ENCODE measurements at regions not wholly inside any gene's neighbourhood (a gene's known extent, or its start where the extent isn't known, plus 50 kb on each side); places are given as distances from the start of the nearest gene placed in this dataset.

GRCh38 chr10:111455776-111456426, 379.1 kb downstream of the ADRA2A start (continued):
- TF ChIP-seq JUN (IDR thresholded peaks at IDR 0.05) (no peak), RCOR1 (IDR thresholded peaks at IDR 0.05; ENCODE audit: low read depth, low read length) (no peak), HEYL (CRISPR knock-in tag; IDR thresholded peaks at IDR 0.05) (no peak), KDM5A (IDR thresholded peaks at IDR 0.05) (no peak), TFCP2L1 (CRISPR knock-in tag; IDR thresholded peaks at IDR 0.05) (no peak)

DNA sequence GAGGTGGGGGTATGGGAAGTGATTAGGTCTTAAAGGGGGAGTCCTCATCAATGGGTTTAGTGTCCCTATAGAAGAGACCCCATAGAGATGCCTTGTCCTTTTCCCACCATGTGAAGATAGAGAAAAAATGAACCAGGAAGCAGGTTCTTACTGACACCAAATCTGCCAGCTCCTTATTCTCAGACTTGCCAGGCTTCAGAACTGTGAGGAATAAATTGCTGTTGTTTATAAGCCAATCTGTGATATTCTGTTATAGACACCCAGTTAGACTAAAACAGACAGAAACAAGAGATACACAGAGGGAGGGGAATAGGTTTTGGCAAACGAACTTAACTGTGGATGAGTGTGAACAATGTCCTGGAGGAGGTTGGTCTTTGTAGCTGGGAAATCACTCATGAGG, 381.4 kb downstream of the ADRA2A start:
- POLR2A ChIA-PET = no interaction called here
- Histone ChIP-seq H3K9me3 (no peaks in the 10 kb centered on the region), H3K4me1 (no peaks in the 10 kb centered on the region), H3K4me2 (no peak overlapping the region), H3K27ac (no peak overlapping the region), H3K4me3 (no peak overlapping the region)
- CTCF ChIA-PET = interaction anchor here (1.1 to 1.4 kb wide), 2 partner anchors 13 to 114 kb away, joined by 3 read pairs; no protein-coding TSS in a partner anchor
- DNase-seq (ENCODE audit: low read depth in 1 of 2, low spot score in 1 of 2) (no peak), ATAC-seq (no peak), FAIRE-seq (no peak)
- 0% methylated on average over 1 of the region's 1 CpG for WGBS (ENCODE audit: missing lambda C conversion rate)
- TF ChIP-seq ESRRA (IDR thresholded peaks at IDR 0.05; ENCODE audit: borderline replicate concordance, low read length) = no peak
- TF ChIP-seq JUNB (IDR thresholded peaks at IDR 0.05) = no peak
- no peak for TF ChIP-seq MYC (IDR thresholded peaks at IDR 0.05; ENCODE audit: borderline replicate concordance, low read length)
- TF ChIP-seq USF2 (IDR thresholded peaks at IDR 0.05) = no peak
- no peak for TF ChIP-seq SMC3 (IDR thresholded peaks at IDR 0.05)
- no peak for TF ChIP-seq MAZ (IDR thresholded peaks at IDR 0.05; ENCODE audit: borderline replicate concordance, low read depth, low read length)

GRCh38 chr10:111459967-111460366, 383.1 kb downstream of the ADRA2A start:
- FAIRE-seq (no peak), DNase-seq (ENCODE audit: low read depth in 1 of 2, low spot score in 1 of 2) (no peak), ATAC-seq (no peak)
- ChIA-PET CTCF (interaction anchor here (1.4 kb wide), 1 partner anchor 112 kb away, joined by 3 read pairs; no protein-coding TSS in a partner anchor), POLR2A (no interaction called here)
- Histone ChIP-seq H3K4me2 (no peak overlapping the region), H3K9me3 (no peaks in the 10 kb centered on the region), H3K4me1 (no peaks in the 10 kb centered on the region), H3K4me3 (no peak overlapping the region), H3K27ac (no peak overlapping the region)
- TF ChIP-seq JUNB (IDR thresholded peaks at IDR 0.05) (no peak), NFE2L2 (conservative IDR thresholded peaks at IDR 0.05; ENCODE audit: low read length) (no peak), KDM5A (IDR thresholded peaks at IDR 0.05) (no peak), ZFP36 (IDR thresholded peaks at IDR 0.05; ENCODE audit: borderline replicate concordance, partially characterized antibody) (no peak), RAD21 (conservative IDR thresholded peaks at IDR 0.05 in 1 of 2, IDR thresholded peaks at IDR 0.05 in 1 of 2) (no peak), MAZ (IDR thresholded peaks at IDR 0.05; ENCODE audit: borderline replicate concordance, low read depth, low read length) (no peak), ZC3H11A (IDR thresholded peaks at IDR 0.05) (no peak), NPAS2 (CRISPR knock-in tag; IDR thresholded peaks at IDR 0.05; ENCODE audit: borderline replicate concordance) (no peak), HOXA7 (CRISPR knock-in tag; IDR thresholded peaks at IDR 0.05) (no peak)
- TF ChIP-seq, protein P1, sequence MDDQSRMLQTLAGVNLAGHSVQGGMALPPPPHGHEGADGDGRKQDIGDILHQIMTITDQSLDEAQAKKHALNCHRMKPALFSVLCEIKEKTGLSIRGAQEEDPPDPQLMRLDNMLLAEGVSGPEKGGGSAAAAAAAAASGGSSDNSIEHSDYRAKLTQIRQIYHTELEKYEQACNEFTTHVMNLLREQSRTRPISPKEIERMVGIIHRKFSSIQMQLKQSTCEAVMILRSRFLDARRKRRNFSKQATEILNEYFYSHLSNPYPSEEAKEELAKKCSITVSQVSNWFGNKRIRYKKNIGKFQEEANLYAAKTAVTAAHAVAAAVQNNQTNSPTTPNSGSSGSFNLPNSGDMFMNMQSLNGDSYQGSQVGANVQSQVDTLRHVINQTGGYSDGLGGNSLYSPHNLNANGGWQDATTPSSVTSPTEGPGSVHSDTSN (IDR thresholded peaks at IDR 0.05) = no peak
- 0% methylated on average over 2 of the region's 2 CpGs for WGBS (ENCODE audit: missing lambda C conversion rate)

DNA sequence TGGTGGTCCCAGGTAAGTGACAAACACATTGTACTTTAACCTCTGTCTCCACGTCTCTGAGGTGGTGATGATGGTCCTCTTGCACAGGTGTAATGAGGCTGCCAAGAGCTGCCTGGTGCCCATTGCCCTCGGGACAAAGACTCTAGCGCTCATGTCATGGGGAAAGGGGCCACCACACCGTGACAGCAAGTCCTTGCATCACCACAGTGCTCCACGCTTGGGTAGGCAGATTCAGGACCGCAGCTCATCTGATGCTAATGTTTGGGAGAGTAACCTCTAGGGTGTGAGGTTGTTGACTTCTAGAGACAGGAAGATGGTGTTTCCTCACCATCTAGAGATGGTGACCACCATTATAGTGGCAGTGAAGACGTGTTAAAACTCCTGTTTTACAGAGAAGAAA, 395.6 kb downstream of the ADRA2A start:
- WGBS (ENCODE audit: missing lambda C conversion rate) = 2% methylated on average over 7 of the region's 7 CpGs
- Histone ChIP-seq H3K4me3 (no peak overlapping the region), H3K9me3 (no peaks in the 10 kb centered on the region), H3K4me1 (no peaks in the 10 kb centered on the region), H3K27ac (no peak overlapping the region), H3K4me2 (no peak overlapping the region)
- FAIRE-seq (no peak), DNase-seq (ENCODE audit: low read depth in 1 of 2, low spot score in 1 of 2) (no peak), ATAC-seq (no peak)
- CTCF ChIA-PET = interaction anchor here (1.0 kb wide), 1 partner anchor 963 kb away, joined by 3 read pairs; no protein-coding TSS in a partner anchor
- POLR2A ChIA-PET = no interaction called here
- TF ChIP-seq HMGXB4 (CRISPR knock-in tag; IDR thresholded peaks at IDR 0.05; ENCODE audit: borderline replicate concordance) = no peak
- TF ChIP-seq ATOH8 (CRISPR knock-in tag; IDR thresholded peaks at IDR 0.05; ENCODE audit: low read depth) = no peak
- TF ChIP-seq REST (IDR thresholded peaks at IDR 0.05) = no peak
- TF ChIP-seq CHD2 (IDR thresholded peaks at IDR 0.05; ENCODE audit: low read length, partially characterized antibody) = no peak
- no peak for TF ChIP-seq HOXB13 (CRISPR knock-in tag; IDR thresholded peaks at IDR 0.05; ENCODE audit: low read depth)
- no peak for TF ChIP-seq RFX5 (IDR thresholded peaks at IDR 0.05)
